Adrenal gland (tissue), 9 donors: ENCODE measurements at regions not wholly inside any gene's neighbourhood (a gene's known extent, or its start where the extent isn't known, plus 50 kb on each side); places are given as distances from the start of the nearest gene placed in this dataset.

Experiments
- DNase-seq, 7 donors: peaks; one replicate each; pipeline ENCODE4 v3.0.0-alpha.2; 2019 to 2020
- H3K27ac ChIP-seq, 5 donors: fragments of 200-600 bp; sonication (generic) in 4 of 5; 1 replicate in 3 of 5; 2 replicates in 2 of 5; pipeline versions ENCODE4 v1.5.1 to v1.8.0; 2016 to 2020; ENCODE audit warnings: mild to moderate bottlenecking in 1 of 5
- H3K27me3 ChIP-seq: fragments of 200-600 bp; 2 replicates; pipeline ENCODE4 v1.8.0; 2021
- H3K36me3 ChIP-seq, 2 donors: fragments of 200-600 bp; replicated peaks in 1 of 2; 1 replicate in 1 of 2; 2 replicates in 1 of 2; pipeline versions ENCODE4 v1.5.1 to v1.8.0; 2018 to 2022
- H3K4me1 ChIP-seq, 2 donors: fragments of 200-600 bp; replicated peaks in 1 of 2; 1 replicate in 1 of 2; 2 replicates in 1 of 2; pipeline versions ENCODE4 v1.5.1 to v1.8.0; 2018 to 2021
- H3K4me3 ChIP-seq, 4 donors: fragments of 200-600 bp; sonication (generic) in 3 of 4; one replicate each; pipeline ENCODE4 v1.5.1; 2016 to 2018
- H3K9me3 ChIP-seq, 3 donors: fragments of 200-600 bp; sonication (generic) in 1 of 3; replicated peaks in 1 of 3; 1 replicate in 2 of 3; 2 replicates in 1 of 3; pipeline versions ENCODE4 v1.5.1 to v1.8.0; 2016 to 2021
- CTCF ChIP-seq, 6 experiments: fragments of 450-650 bp in 4 of 6; fragments of 200-600 bp in 2 of 6; sonication (generic) in 1 of 6; IDR thresholded peaks; 1 replicate in 5 of 6; 2 replicates in 1 of 6; pipeline versions ENCODE4 v1.5.1 to v1.8.0; 2016 to 2021; ENCODE audit warnings: antibody characterized with exemption in 6 of 6, mild to moderate bottlenecking in 2 of 6, moderate library complexity in 1 of 6
- POLR2A ChIP-seq, 2 donors: fragments of 450-650 bp; IDR thresholded peaks; one replicate each; pipeline ENCODE4 v1.6.1; 2017; ENCODE audit warnings: antibody characterized with exemption in 2 of 2, mild to moderate bottlenecking in 2 of 2, moderate library complexity in 1 of 2
- WGBS, 4 donors: extraction: QIAGEN DNeasy Blood & Tissue Kit in 2 of 4; methylation state at CpG; one replicate each; pipeline versions ENCODE4 v1.1.5 to v1.1.7; 2013 to 2017; 5-methylcytosine and 5-hydroxymethylcytosine counted together
- intact Hi-C, 2 donors: fragments of 100-400 bp; cut with DNase I; formaldehyde crosslinking; loops; one replicate each; pipeline versions ENCODE4 v1.14.1 to v1.15.0; 2022 to 2023
- donor health status: healthy with polysubstance abuse.
- donor health status: Bipolar disorder and iron deficiency.
- donor health status: DM: yes; HTN: yes; CAD: no.
- donor health status: DM: no; HTN: no; CAD: no.
- donor health status: DM: no; HTN: no; CAD: no.

GRCh38 chr5:96051401-96051830 is 89.8 kb upstream of the ELL2 start:
- Histone ChIP-seq H3K36me3 (no peaks in the 10 kb centered on the region), H3K27ac (no peak overlapping the region), H3K27me3 (no peaks in the 10 kb centered on the region), H3K9me3 (no peaks in the 10 kb centered on the region), H3K4me3 (no peak overlapping the region), H3K4me1 (no peaks in the 10 kb centered on the region)
- DNase-seq = no peak
- intact Hi-C loops = no loop called here
- no peak for TF ChIP-seq CTCF (IDR thresholded peaks at IDR 0.05)
- no peak for TF ChIP-seq POLR2A (IDR thresholded peaks at IDR 0.05)
- WGBS, 4 donors = 35 to 50% (median 44%) methylated on average over 4 of the region's 4 CpGs

GRCh38 chr5:96050273-96050880 is 88.7 kb upstream of the ELL2 start:
- no peak for TF ChIP-seq POLR2A (IDR thresholded peaks at IDR 0.05)
- TF ChIP-seq CTCF (IDR thresholded peaks at IDR 0.05) = no peak
- intact Hi-C loops = no loop called here
- no peaks in the 10 kb centered on the region for H3K36me3 ChIP-seq
- WGBS, 4 donors = 76 to 88% (median 84%) methylated on average over 7 of the region's 7 CpGs
- no peak for DNase-seq
- H3K4me3 ChIP-seq = no peak overlapping the region
- H3K27ac ChIP-seq = no peak overlapping the region
- no peaks in the 10 kb centered on the region for H3K27me3 ChIP-seq
- no peaks in the 10 kb centered on the region for H3K9me3 ChIP-seq
- no peaks in the 10 kb centered on the region for H3K4me1 ChIP-seq

- WGBS, 4 donors = 37 to 55% (median 51%) methylated on average over 3 of the region's 3 CpGs
- Histone ChIP-seq H3K27me3 (no peaks in the 10 kb centered on the region), H3K36me3 (no peaks in the 10 kb centered on the region), H3K4me3 (no peak overlapping the region), H3K9me3 (no peaks in the 10 kb centered on the region), H3K27ac (no peak overlapping the region), H3K4me1 (no peaks in the 10 kb centered on the region)
- TF ChIP-seq POLR2A (IDR thresholded peaks at IDR 0.05) = no peak
- TF ChIP-seq CTCF (IDR thresholded peaks at IDR 0.05) = no peak
- intact Hi-C loops = no loop called here
- DNase-seq = no peak
Measured at GRCh38 chr5:96049398-96050272, 88.0 kb upstream of the ELL2 start.

GRCh38 chr5:96048763-96049162 is 87.1 kb upstream of the ELL2 start:
- H3K36me3 ChIP-seq = no peaks in the 10 kb centered on the region
- TF ChIP-seq POLR2A (IDR thresholded peaks at IDR 0.05) (no peak), CTCF (IDR thresholded peaks at IDR 0.05) (no peak)
- no peak overlapping the region for H3K4me3 ChIP-seq
- DNase-seq = no peak
- no peaks in the 10 kb centered on the region for H3K9me3 ChIP-seq
- H3K4me1 ChIP-seq = no peaks in the 10 kb centered on the region
- H3K27me3 ChIP-seq = no peaks in the 10 kb centered on the region
- H3K27ac ChIP-seq = no peak overlapping the region
- 40 to 62% (median 48%) methylated on average over 6 of the region's 6 CpGs for WGBS, 4 donors
- intact Hi-C loops = no loop called here
